ENCODE measurements at regions not wholly inside any gene's neighbourhood (a gene's known extent, or its start where the extent isn't known, plus 50 kb on each side); places are given as distances from the start of the nearest gene placed in this dataset.

- TF ChIP-seq, protein P1, sequence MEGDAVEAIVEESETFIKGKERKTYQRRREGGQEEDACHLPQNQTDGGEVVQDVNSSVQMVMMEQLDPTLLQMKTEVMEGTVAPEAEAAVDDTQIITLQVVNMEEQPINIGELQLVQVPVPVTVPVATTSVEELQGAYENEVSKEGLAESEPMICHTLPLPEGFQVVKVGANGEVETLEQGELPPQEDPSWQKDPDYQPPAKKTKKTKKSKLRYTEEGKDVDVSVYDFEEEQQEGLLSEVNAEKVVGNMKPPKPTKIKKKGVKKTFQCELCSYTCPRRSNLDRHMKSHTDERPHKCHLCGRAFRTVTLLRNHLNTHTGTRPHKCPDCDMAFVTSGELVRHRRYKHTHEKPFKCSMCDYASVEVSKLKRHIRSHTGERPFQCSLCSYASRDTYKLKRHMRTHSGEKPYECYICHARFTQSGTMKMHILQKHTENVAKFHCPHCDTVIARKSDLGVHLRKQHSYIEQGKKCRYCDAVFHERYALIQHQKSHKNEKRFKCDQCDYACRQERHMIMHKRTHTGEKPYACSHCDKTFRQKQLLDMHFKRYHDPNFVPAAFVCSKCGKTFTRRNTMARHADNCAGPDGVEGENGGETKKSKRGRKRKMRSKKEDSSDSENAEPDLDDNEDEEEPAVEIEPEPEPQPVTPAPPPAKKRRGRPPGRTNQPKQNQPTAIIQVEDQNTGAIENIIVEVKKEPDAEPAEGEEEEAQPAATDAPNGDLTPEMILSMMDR (IDR thresholded peaks at IDR 0.05), result no peak
- no peak overlapping the region for H3K27ac ChIP-seq
- H3K27me3 ChIP-seq, result no peaks in the 10 kb centered on the region
- no peak for DNase-seq (ENCODE audit: low spot score)
- H3K4me1 ChIP-seq, result no peaks in the 10 kb centered on the region
- no peaks in the 10 kb centered on the region for H3K9me3 ChIP-seq
- H3K4me3 ChIP-seq, result no peak overlapping the region
- no peaks in the 10 kb centered on the region for H3K36me3 ChIP-seq
Measured at GRCh38 chr6:141491684-141492083, 641.0 kb upstream of the GJE1 start.

DNA sequence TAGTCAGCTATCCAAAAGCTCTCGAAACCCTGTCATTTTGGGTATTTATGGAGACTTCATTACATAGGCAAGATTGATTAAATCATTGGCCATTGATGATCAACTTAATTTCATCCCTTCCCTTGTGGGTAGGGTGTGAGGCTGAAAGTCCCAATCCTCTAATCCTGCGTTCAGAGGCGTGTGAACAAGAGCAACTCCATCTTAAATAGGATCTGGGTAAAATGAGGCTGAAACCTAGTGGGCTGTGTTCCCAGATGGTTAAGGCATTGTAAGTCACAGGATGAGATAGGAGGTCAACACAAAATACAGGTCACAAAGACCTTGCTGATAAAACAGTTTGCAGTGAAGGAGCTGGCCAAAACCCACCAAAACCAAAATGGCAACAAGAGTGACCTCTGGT is 641.7 kb upstream of the GJE1 start:
- TF ChIP-seq, protein P1 (IDR thresholded peaks at IDR 0.05), result no peak

DNA sequence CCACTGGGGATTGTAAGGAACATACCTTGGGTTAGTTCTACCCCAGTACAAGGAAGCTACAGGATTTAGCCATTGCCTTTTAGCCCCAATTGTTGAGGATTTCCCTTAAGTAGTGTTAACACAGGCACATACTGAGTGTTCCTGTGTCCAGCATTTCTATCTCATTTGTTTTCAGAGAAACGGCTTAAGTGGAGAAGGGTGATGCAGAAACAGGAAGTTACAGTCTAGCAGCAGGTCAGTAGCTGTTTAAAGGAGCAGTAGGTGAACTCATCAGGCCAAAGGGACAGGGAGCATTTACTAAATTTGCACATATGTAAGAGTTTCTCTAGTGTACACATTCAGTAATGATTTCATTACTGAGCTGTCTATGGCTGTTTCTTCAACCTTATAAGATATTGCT is 644.2 kb upstream of the GJE1 start:
- Histone ChIP-seq H3K4me3 (no peak overlapping the region), H3K4me1 (peaks cover 0 to 12% of the 10 kb centered on the region in 2 donors), H3K27ac (no peak overlapping the region), H3K36me3 (no peaks in the 10 kb centered on the region), H3K27me3 (no peaks in the 10 kb centered on the region), H3K9me3 (no peaks in the 10 kb centered on the region)
- TF ChIP-seq, protein P1 (IDR thresholded peaks at IDR 0.05), result no peak
- no peak for DNase-seq (ENCODE audit: low spot score)

More for the DNA sequence above, 641.7 kb upstream of the GJE1 start:
- Histone ChIP-seq H3K27me3 (no peaks in the 10 kb centered on the region), H3K4me3 (no peak overlapping the region), H3K4me1 (no peaks in the 10 kb centered on the region), H3K9me3 (no peaks in the 10 kb centered on the region), H3K36me3 (no peaks in the 10 kb centered on the region), H3K27ac (no peak overlapping the region)
- no peak for DNase-seq (ENCODE audit: low spot score)

- Histone ChIP-seq H3K27ac (no peak overlapping the region), H3K27me3 (no peaks in the 10 kb centered on the region), H3K4me1 (peaks cover 0 to 24% of the 10 kb centered on the region in 2 donors), H3K36me3 (no peaks in the 10 kb centered on the region), H3K4me3 (no peak overlapping the region), H3K9me3 (no peaks in the 10 kb centered on the region)
- TF ChIP-seq, protein P1 (IDR thresholded peaks at IDR 0.05), result no peak
- DNase-seq (ENCODE audit: low spot score), result no peak
Measured at GRCh38 chr6:141486942-141487341, 645.8 kb upstream of the GJE1 start.

DNA sequence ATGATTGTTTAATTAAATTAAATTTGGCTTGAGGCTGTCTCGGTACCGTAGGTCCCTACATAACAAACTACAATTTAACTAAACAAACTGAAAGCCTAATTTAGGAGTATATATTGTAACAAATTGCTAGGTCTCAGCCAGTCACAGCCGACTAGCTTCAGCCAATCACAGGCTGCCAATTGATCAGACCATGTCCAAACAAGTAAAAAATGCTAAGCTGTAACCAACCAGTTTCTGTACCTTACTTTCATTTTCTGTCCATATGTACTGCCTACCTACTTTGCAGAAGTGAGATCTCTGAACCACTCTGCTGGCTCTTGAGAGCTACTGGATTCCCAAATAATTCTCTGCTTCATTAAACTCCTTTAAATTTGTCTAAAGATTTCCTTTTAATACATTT is 648.0 kb upstream of the GJE1 start:
- no peaks in the 10 kb centered on the region for H3K9me3 ChIP-seq
- no peak for DNase-seq (ENCODE audit: low spot score)
- TF ChIP-seq, protein P1 (IDR thresholded peaks at IDR 0.05), result no peak
- peaks cover 0 to 24% of the 10 kb centered on the region in 2 donors for H3K4me1 ChIP-seq
- H3K27me3 ChIP-seq, result no peaks in the 10 kb centered on the region
- H3K27ac ChIP-seq, result peak overlapping the region; percentile 67 to 75
- H3K36me3 ChIP-seq, result no peaks in the 10 kb centered on the region
- H3K4me3 ChIP-seq, result no peak overlapping the region

- TF ChIP-seq, protein P1 (IDR thresholded peaks at IDR 0.05), result no peak
- DNase-seq (ENCODE audit: low spot score), result no peak
- H3K27ac ChIP-seq, result peak overlapping the region; percentile 67 to 75
Measured at GRCh38 chr6:141483598-141484061, 649.1 kb upstream of the GJE1 start.

More at GRCh38 chr6:141483598-141484061, 649.1 kb upstream of the GJE1 start:
- Histone ChIP-seq H3K9me3 (no peaks in the 10 kb centered on the region), H3K4me1 (peaks cover 0 to 24% of the 10 kb centered on the region in 2 donors), H3K36me3 (no peaks in the 10 kb centered on the region), H3K4me3 (peak overlapping the region; percentile 6 to 30), H3K27me3 (no peaks in the 10 kb centered on the region)

All from right atrium auricular region (tissue), 2 donors.